UCSD-AML1 (cell line): ENCODE measurements at regions not wholly inside any gene's neighbourhood (a gene's known extent, or its start where the extent isn't known, plus 50 kb on each side); places are given as distances from the start of the nearest gene placed in this dataset.

ENCODE experiments used
- DNase-seq: peaks from one replicate; lab custom pipeline; 2025; ENCODE audit not compliant: unreplicated experiment; lab: John Stamatoyannopoulos, UW

DNA sequence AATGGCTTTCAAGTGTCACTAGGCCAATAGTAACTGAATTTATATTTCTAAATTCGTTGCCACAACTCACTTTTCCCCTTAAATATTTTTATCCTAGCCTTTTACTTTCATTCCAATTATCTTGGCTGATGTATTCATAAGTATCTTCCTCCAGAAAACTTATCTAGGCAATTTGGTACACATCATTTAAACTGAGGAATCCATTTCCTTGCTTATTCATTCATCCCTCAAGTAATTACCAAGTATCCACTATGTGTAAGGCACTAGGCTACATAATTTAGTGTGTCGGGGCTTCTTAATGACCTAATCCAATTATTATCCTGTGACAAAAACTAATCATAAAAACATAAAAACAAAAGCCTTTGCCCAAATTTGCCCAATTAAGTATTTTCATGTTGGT lies 258.3 kb upstream of the TCF21 start:
- no peak for DNase-seq

DNA sequence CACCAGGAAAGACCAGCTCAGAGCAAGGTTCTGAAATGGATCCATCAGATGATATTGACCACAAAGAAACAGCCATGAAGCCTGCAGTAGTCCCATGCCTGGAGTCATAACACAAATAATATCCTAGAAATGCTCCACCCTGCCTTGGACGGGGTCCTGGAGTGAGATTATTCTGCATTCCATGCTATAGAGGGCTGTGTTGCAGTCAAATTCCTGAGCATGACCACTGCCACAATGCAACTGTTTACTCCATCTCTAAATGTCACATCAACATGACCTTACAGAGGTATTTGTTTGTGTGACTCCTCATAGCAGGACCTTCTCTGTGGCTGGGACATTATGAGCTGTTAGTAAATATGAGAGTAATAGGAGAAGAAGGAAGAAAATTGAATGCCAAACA lies 257.5 kb upstream of the TCF21 start:
- no peak for DNase-seq

DNA sequence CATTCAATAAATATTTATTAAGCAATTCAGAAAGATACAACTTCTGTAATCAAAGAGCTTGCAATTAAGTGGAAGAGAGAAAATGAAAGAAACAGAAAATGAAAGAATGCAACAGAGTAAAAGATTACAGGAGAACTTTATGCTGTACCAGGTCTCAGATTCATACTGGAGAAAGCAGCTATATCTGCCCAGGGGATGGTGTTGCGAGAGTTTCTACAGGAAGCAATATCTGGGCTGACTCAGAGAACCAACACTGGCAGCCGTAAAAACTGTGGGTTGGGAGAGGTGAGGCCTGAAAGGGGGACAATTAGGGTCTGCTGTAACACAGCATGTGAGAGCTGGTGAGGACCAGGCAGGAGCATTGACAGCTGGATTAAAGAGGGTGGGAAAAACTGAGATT lies 256.7 kb upstream of the TCF21 start:
- DNase-seq = no peak

DNA sequence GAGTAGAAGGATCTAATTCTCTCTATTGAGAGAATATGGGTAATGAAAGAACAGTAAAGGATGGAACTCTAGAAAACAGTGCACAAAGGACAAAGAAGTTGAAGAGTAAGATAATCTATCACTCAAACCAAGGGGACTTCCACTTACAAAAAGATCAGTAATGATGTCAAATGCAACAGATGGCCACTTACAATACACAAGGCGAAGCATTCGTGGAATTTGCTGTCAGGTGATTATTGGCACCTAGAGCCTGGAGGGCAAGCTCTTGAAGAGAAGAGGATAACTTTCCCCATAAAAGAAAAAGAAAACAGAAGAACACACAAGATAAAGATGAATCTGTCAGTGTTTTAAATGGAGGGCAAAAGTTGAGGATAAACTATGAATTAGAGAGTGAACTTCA lies 256.0 kb upstream of the TCF21 start:
- DNase-seq = no peak

DNA sequence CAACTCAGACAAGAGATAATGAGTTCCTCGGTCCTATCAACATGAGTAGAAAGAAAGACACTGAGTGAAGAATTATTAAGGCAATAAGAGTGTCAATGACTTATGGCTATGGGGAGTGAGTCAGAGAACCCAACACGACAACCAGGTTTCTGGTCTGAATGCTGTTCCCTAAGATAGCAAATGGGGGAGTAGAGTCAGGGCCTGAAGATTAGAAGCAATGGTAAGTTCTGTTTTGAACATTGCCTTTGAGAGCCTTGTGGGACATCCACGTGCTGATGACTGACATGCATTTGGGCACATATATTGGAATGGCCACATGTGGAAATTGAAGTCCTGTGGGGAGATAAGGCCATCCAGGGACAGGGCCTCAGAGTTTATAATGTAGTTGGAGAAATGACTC lies 254.4 kb upstream of the TCF21 start:
- DNase-seq = no peak

DNA sequence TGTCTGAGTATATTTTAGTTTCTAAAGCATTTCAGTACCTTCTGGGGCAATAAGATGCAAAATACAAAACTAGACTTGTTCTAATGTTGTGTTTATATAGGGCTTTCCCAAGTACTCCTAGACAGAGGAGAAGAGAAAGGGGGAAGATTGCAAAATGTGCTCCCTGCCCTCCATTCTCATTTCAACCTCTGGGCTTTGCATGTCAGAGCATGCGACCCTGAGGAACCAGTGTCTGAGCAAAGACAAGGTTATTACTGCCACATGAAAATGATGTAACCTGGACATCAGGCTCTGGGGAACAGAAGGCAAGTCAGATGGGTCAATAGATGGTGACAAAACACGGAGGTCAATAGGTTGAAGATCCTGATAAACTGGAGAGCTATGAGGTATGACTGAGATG lies 253.5 kb upstream of the TCF21 start:
- no peak for DNase-seq

DNA sequence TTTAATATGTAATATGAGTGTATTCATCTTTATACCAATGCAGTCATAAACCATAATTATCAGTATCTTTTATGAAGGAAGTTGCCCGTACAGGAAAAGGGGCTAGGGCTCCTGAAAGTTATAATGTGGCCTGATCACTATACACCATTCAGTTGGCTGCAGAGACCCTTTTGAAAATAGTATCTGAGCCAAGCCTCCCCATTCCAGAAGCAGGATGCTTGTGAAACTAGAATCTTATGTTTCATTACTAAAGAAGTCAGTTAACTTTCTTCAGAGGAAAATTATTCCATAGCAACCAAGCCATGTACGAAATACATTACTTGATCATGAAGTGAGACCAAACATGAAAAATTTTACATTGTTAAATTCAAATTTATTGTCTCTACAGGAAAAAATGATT lies 251.5 kb upstream of the TCF21 start:
- DNase-seq = no peak

DNA sequence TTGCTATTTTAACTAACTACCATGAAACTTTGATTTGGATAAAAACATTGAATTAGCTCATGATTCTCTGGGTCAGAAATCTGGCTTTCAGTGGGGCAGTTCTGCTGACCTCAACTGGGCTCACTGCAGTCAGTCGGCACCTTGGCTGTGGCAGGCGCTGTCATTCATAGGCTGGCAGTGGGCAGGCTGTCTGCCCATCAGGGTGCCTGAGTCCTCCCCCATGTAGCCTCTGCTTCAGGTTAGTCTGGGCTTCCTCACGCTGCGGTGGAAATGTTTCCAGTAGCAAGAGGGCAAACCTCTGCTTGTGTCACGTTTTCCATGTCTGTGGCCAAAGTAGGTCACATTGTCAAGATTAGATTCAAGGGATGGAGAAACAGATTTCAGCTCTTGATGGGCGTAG lies 251.0 kb upstream of the TCF21 start:
- DNase-seq = no peak

DNA sequence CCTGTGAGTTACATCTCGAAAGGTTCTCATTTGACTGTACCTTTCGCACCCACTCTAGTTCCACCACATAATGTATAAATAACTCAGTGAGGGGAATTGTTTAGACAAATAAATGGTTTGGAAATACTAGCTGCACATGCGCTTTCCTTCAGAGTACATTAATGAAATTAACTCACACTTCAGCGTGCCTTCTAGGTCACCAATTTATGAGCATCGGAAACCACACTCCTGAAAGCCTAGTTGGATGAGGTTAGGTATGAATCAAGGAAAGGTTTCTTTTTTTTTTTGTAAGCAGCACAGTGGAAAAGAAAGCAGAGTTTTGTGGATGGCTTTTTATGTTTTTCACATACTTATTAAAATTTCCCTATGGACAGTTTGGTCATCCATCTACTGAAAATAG lies 247.8 kb upstream of the TCF21 start:
- DNase-seq = no peak

DNA sequence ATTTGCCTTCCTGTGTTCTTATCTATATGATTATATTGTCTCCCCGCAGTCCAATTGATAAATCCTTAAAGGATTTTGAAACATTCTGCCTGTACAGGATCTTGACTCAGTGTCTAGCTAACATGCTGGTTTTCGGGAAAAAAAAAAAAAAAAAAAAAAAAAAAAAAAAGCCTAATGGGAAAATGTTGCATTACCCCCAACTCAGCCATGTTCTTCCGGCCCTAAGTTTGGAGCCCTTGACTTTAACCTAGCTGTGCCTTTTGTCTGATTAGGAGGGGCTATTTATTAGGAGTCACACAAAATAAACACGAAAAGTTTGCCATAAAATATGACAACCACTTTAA lies 244.4 kb upstream of the TCF21 start:
- no peak for DNase-seq

DNA sequence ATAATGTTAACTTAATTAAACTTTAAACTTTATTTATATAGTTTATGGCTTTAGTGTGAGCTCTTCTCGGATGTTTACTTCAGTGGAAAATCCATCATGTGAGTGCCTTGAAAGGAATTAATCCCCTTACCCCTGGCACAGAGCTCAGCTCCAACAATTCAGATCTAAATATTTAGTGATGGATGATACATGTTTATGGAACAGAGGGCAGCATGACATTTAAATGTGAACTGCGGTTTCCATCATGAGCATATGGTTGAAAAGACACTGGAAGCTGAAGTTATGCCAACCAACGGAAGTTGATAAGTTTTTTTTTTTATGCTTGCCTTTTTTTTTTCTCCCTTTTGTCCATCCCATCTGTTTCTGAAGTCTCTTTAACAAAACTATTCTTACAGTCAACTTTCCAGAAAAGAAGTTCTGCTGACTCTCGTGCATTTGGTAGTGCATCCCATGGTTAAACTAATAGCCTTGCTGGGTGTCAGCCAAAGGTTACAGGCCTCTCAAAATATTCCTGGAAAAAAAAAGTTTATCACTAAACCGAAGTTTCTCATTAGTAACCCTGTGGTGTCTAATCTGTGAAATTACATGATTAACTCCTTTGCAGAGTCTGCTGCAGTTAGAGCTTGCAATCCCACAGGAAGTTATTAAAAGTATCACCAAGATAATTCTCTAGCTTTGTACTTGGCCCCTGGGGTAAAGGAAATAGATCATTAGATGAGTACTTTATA lies 243.9 kb upstream of the TCF21 start:
- no peak for DNase-seq

DNA sequence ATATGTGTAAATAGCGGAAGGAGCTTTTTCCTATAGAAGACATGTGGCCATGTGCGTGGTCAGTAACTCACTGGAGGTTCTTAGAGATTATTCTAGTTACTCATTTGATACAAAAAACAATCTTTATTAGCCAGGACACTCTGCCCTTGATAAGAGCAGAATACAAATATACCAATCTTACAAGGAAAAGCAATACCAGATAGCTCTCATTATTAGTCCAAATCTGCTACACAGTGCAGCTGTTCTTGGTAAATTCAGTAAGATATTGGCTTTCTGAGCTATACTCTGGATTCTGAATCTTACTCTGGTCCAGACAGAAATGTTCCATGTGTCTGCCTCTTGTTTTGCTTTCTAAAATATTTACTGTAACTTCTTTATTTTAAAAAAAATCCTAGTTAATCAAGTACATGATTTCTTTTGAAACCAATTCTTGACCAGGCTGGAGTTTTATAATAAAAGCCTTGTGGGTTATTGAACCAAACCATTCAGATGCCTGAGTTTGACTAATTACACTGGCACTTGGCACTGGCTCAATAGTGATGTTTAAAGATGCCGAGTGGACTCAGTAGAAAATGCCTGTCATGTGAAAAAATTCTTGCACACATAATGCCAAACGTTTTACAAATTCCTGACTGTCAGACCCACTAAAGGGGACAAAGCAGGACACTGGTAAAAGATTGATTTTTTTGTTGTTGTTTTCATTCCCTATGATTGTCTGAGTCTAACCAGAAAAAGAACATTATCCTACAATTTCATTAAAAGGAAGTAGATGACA lies 242.8 kb upstream of the TCF21 start:
- no peak for DNase-seq

DNA sequence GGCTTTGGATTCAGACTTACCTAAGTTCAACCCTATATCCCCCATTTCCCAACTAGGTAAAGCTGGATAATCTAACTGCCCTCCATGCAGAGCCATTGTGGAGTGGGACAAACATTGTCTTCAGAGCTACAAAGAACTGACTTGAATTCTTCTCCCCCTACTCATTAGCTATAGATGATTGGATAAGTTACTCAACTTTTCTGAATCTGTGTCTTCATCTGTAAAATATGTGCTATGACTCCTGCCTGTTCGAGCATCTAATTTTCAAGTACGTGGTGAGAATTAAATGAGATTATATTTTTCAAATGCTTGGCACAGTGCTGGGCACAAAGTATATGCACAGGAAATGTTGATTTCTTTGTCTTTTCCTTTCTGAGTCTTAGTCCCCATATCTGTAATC lies 240.3 kb upstream of the TCF21 start:
- no peak for DNase-seq

DNA sequence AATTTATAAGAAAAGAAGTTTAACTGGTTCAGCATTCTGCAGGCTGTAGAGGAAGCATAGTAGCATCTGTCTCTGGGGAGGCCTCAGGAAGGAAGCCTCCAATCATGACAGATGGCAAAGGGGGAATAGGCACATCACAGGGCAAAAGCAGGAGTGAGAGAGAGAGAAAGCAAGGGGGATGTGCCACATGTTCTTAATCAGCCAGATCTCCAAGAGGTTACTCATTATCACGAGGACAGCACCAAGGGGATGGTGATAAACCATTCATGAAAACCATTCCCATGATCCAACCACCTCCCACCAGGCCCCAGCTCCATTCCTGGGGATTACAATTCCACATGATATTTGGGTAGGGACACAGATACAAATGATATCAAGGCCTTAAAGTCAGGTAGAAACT lies 217.5 kb upstream of the TCF21 start:
- DNase-seq = no peak

DNA sequence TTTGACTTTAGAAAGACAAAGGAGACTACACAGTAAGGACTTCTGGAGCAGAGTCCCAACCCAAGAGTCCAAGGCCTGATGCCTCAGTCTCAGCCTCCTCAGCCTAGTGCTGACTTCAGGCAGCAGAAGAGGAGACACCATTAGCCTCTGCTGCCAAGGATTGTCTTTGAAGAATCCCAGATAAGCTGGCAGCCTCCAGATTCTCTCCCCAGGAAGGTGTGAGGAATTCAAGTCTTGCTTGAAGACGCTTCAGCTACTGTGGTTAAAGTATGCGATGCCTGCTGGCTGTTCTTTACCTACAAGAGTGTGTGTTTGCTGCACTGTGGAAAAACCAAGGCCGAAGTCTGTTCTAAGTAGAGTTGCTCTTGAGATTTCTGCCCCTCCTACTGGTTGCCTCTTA lies 215.9 kb upstream of the TCF21 start:
- no peak for DNase-seq

DNA sequence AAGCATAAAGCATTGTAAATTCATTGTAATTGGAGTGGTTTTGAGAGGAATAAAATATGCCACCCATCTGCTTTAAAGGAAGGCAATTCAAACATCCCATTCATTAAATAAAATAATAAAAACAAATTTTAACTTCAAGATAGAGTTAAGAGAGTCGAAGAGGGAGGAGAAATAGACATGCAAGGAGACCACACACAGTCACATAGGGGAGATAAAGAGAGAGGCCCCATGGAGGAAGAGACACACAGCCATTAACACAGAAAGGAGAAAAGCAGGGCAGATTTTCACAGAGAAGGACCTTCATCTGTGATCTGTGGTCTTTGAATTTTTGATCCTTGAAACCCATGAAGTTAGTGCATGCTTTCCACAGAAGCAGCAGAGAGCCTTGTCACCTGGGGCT lies 214.3 kb upstream of the TCF21 start:
- DNase-seq = no peak

DNA sequence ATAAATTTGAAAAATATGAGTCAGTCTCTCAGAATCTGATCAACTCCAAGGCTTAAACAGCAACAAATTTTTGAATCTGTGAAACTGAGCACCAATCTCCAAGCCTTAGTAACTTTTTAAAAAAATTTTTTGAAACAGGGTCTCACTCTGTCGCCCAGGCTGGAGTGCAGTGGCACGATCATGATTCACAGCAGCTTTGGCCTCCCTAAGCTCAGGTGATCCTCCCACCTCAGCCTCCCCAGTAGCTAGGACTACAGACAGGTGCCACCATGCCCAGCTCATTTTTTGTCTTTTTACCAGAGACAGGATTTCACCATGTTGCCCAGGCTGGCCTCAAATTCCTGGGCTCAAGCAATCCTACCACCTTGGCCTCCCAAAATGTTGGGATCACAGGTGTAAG lies 207.9 kb upstream of the TCF21 start:
- no peak for DNase-seq

DNA sequence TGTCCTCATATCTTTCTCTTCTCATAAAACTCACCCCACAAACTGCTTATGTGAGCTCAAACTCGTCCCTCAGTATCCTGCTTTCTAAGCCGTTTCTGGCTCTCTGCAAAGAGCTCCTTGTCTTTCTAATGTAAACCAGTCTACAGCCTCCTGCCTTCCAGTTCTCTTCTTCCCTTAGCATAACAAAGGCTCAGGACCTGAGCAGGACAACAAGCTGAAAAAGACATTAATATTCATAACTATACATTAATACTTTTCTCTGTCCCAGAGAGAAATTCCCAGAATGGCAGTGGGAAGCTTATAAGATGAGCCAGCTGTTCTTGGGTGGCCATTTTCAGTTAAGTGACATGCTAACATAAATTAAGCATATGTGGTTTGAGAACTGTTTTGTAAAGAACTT lies 207.0 kb upstream of the TCF21 start:
- DNase-seq = no peak

DNA sequence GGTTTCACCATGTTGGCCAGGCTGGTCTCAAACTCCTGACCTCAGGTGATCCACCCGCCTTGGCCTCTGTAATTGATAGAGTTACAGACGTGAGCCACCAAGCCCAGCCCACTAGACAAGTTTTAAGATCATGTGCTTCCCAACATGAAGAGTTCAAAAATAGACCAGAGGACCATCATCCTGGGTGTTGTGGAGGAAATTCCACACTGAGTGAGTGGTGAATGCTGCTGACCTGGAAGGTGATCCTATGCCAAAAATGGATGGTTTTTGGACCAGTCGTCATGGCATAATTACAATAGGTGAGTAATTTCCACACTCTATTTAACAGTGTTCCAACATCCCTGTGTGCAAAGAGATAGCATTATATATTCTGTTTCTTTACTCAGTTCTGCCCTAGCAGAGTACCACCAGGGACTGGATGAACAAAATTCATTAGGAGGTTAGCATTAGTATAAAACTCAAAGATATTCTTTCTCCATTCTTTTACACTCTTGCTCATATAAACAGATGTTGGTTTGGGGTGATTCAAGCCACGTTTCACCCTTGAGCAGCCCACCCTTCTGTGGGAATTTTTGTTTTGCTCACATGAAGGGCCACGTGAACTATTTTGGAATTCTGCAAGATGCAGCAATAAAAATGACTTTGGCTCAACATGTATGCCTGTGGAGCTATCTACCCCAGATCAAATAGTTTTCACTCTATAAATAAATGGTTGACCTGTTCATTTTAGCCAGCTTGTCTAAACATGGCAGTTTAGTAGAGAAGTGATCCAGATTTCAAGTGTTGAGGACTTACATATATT lies 206.2 kb upstream of the TCF21 start:
- DNase-seq = no peak

DNA sequence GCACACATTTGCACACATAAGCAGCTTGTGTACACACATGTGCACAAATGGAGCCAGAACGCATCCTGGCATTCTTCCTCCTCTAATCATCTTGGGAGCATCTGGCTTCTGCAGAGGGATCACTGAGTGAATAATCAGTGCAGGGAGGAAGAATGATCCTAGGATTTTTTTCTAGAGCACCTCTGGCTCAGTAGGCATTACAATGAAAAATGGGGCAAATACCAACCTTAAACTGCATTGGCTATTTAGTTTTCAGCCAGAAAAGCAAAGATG lies 205.7 kb upstream of the TCF21 start:
- DNase-seq = no peak

DNA sequence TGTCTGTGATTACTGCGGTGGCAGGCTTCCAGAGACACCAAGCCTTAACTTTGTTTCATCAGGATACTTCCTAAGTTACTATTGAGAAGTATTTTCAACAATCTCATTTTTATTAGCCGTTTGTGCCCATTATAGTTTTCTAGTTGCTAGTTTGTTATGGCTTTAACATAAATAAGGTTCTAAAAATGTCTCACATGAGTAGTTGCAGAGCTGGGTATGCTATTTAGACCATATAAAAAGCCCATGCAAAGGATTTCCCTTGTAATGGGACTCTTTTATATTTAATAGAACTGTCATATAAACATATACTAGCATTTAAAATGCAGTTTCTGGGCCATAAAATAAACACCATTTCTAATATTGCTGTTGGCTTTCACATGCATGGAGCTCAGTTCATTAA lies 205.3 kb upstream of the TCF21 start:
- DNase-seq = no peak

DNA sequence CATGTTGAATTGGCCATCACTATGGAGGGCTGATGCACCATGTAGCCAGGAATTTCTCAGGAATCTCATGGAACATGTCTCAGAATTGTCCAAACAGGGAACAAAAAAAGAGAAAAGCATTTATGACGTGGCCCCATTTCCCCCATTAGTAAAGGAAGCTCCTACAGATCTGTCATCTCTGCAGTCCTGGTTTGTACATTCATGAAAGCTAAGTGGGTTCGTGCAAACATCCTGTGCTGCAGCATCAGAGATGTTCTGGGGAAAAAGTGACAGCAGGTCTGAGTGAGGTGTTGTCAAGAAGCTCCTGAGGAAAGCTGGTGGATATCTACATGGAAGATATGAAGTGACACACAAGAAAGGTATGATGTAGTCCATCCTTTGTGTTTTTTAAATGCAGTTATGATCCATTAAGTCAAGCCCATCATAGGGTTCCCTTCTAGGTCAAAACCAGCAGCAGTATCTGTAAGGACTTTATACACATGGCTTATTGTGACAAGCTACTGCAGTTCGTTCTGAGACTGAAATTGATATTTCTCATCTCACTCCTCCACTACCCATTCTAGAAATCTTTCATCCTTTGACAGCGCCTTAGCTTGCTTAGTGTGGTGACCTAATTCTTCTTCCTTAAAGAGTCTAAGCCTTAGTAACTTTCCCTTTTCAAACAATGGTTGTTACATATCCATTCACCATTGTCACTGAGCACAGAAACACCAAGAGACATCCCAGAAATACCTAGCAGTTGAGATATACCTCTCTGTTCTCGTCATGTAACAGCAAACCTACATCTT lies 200.0 kb upstream of the TCF21 start:
- no peak for DNase-seq
